T-helper 22 cell (primary cell): ENCODE measurements at regions not wholly inside any gene's neighbourhood (a gene's known extent, or its start where the extent isn't known, plus 50 kb on each side); places are given as distances from the start of the nearest gene placed in this dataset.

ENCODE experiments used
- DNase-seq: peaks from one replicate; pipeline ENCODE4 v3.0.0-alpha.2; 2020; ENCODE audit warnings: low read depth

- DNase-seq = no peak
These were observed 1370.3 kb upstream of the SLC10A2 start for GRCh38 chr13:104436555-104436954.

DNA sequence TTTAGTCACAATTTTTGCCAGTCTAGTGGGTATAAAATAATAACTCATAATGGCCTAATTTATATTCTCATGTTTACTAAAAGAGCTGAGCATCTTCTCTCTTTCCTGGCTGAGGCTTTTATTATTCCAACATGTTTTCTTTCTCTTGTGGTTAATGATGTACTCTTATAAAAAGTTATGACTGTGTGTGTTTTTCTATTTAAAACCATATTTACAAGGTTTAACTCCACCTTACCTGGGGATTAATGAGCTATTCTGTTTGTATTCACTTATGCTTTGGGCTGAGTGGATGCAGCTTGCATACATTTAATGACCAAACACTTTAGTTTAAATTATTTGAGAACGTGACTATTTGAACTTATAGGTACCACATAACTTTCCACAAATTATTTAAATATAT, 1365.7 kb upstream of the SLC10A2 start:
- DNase-seq = no peak

DNA sequence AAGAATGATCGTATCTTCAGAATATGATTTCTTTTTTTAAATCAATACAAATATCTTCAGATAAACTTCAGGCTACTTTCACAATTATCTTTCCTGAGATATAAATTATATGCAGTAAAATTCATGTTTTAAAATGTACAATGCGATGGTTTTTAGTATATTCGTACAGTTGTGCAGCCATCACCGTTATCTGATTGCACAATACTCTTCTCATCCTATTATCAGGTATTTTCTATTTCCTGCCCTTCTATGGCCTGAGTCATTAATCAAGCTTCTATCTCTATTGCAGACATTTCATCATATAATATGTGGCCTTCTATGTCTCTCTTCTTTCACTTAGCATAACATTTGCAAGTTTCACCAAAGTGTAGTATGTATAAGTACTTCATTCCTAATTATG, 1360.2 kb upstream of the SLC10A2 start:
- no peak for DNase-seq

- no peak for DNase-seq
These were observed 1356.5 kb upstream of the SLC10A2 start for GRCh38 chr13:104422668-104423067.

GRCh38 chr13:104416973-104417372, 1350.8 kb upstream of the SLC10A2 start:
- no peak for DNase-seq

DNA sequence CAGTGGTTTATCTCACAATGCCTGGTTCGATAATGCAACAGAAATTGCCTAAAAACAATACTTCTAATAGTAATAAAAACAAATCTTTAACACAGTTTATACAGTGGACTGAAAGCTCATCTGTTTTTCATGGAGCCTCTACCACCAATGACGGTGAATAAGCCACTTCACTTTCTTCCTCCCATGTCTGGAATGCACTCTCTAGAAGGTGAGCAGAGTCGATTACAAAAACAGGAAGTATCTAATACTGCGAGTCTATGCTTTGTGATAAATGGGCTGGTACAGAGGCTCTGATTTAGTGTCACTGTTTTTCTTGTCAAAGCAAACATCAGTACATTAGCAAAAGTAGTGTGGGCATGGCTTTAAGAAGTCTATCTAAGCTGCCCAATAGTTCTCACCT, 1348.6 kb upstream of the SLC10A2 start:
- DNase-seq = no peak

DNA sequence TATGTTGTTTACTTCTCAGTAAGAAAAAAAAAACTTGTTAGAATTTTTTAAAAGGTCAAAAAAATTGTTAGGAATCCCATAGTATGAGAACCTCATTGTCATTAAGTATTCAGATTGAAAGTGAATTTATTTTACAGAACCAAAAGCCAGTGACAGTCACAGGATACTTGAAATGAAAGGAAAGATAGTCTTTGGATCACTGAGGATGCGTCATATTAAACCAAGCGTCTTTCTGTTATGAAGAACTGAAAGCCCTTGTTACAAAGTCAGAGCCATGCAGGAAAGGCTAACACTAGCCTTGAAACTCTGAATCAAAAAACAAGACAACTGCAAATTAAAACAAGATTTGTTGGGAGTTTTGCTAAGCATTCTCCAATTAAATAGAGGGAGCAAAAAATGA, 1348.0 kb upstream of the SLC10A2 start:
- no peak for DNase-seq

DNA sequence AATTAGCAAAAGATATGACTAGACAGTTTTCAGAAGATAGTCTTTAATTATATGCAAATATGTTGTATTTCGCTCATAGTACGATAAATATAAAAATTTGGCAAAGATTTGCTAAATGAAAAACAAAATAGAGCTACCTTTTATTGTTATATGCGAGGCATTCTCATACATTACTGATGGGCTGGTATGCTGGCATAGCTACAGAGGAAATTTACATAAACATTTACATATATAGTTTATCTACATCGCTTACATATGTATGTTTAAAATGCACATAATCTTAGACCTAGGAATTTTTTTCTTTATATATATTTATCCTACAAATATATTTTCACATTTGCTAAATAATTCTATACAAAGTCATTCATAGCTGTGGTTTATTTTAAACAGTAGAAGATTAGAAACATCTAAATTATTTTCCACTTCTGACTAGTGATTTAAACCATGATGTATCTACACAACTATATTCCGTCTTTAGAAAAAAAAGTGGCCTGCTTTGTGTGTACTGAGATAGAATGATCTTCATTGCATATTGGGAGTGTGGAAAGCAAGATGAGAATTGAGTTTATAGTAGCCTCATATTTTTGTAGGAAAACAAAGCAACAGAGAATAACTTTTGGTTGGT, 1345.0 kb upstream of the SLC10A2 start:
- no peak for DNase-seq

DNA sequence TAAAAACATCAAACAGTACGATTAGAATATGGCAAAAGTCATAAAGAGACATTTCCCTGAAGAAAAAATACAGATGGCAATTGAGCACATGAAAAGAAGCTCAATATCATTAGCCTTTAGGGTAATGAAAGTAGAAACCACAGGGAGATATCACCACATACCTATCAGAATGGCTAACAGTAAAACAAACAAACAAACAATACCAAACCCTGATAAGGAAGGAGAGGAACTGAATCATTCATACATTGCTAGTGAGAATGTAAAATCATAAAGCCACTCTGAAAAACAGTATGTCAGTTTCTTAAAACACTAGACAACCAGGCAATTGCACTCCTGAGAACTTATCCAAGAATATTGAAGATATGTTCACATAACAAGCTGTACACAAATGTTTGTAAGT, 1342.5 kb upstream of the SLC10A2 start:
- DNase-seq = no peak

- no peak for DNase-seq
These were observed 1338.1 kb upstream of the SLC10A2 start for GRCh38 chr13:104404325-104404724.

GRCh38 chr13:104389691-104390090, 1323.5 kb upstream of the SLC10A2 start:
- no peak for DNase-seq

GRCh38 chr13:104387510-104387909, 1321.3 kb upstream of the SLC10A2 start:
- DNase-seq = no peak

- DNase-seq = no peak
These were observed 1319.2 kb upstream of the SLC10A2 start for GRCh38 chr13:104385404-104385803.

DNA sequence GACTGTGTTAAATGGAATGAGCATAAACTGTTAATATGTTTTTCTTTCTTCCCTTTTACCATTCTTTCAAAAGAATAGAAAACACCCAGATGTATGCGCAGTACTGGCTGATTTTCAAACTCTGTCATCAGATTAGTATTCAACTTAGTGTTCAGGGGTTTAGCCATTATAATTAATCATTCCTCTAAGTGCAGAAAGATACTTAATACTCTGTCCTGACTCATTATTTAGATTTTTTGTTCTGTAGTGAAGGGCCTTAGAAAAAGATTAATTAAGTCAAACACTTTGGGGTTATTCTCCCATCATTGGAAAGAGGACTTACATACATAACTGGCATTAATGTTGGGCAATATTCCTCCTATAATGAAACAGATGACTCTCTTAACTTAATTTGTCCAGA, 1316.7 kb upstream of the SLC10A2 start:
- no peak for DNase-seq

DNA sequence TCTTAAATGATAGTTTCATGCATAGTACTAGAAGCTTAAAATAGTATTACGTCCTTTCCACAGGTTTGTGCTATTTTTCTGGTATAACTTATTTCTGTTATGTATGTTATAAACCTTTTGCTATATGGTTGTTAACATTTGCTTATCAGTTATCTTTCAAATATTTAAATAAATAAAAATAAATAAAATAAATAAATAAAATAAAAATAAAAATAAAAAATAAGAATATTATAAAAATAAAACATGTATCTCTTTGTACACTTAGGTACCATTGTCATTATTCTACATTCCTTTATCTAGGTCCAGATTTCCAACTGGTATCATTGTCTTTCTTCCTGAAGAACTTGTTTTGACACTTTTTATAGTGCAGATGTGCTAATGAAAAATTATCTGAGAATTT, 1310.4 kb upstream of the SLC10A2 start:
- no peak for DNase-seq

DNA sequence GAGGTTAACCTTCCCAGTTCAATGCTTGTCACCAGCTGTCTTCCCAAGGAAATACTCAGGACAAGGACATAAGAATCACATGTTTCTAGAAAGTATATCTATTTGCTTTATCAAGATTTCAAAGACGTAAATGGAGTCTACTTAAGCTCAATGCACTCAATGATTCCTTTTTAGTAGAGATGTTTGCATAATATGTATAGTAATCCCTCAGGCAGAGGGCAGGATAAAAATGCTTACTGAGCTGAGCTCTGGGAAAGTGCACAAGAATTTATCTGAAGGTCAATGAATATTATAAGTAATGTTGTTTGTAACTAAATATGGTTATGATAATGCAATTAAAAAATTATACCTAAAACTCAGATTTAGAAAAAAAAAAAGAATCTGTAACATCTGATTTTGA, 1309.4 kb upstream of the SLC10A2 start:
- DNase-seq = no peak

DNA sequence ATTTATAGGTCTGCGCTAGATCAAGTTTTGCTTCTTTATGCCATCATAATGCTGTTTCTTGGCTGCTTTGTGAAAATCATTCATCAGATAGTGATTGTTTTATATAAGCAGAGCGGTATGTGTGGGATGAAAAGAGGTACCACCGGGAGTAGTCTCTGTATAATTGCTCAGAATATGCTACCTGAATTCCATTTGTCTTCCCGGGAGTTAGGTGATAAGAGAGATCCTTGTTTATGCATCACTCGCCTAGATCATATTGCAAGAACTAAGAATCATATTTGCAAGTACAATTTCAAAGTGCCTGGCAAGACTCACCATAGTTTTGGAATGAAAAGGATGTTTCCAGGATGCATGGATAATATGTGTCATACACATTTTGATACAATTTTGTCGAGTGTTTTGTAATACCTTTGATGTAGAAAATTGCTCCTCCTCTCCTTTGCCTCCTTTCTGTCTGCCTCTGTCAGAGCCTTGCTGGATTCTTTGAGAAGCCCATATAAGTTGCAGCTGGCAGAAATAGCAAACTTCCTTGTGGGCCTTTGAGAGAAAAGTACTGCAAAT, 1306.0 kb upstream of the SLC10A2 start:
- no peak for DNase-seq

- no peak for DNase-seq
These were observed 1299.2 kb upstream of the SLC10A2 start for GRCh38 chr13:104365430-104365829.

- DNase-seq = no peak
These were observed 1291.6 kb upstream of the SLC10A2 start for GRCh38 chr13:104357672-104358354.

GRCh38 chr13:104357174-104357573, 1291.0 kb upstream of the SLC10A2 start:
- DNase-seq = no peak

GRCh38 chr13:104355041-104355670, 1288.9 kb upstream of the SLC10A2 start:
- no peak for DNase-seq

DNA sequence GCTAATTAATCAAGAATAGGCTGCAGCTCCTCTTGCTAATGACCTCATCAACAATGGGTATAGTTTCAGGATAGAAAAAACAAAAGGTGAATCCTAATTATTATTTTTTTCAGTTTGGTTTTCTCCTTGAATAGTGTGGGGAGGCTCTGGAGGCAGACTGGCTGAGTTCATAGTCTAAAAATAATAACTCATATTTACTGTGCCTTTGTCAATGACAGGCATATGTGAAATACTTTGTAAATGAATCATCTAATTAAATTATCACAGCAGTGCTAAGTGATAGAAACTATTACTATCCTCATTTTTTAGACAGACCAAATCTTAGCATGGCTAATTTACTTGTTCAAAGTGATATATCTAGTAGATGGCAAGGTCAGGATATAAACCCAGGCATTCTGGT, 1261.0 kb upstream of the SLC10A2 start:
- DNase-seq = no peak

- no peak for DNase-seq
These were observed 1260.3 kb upstream of the SLC10A2 start for GRCh38 chr13:104326523-104326922.
